Smooth muscle cell of the brain vasculature (primary cell): ENCODE measurements at regions not wholly inside any gene's neighbourhood (a gene's known extent, or its start where the extent isn't known, plus 50 kb on each side); places are given as distances from the start of the nearest gene placed in this dataset.
"Not testable (repeated sequence)": the region's sequence is repeated elsewhere in the genome, so short reads cannot be mapped to it uniquely, and the experiment has no call there.

Experiments
- DNase-seq: peaks from one replicate; pipeline ENCODE4 v3.0.0-alpha.2; 2012; ENCODE audit warnings: low read depth, low spot score

GRCh38 chr2:9708683-9709538 is 78.1 kb upstream of the YWHAQ start:
- DNase-seq, result no peak

- no peak for DNase-seq
Measured at GRCh38 chr2:9709539-9710285, 78.9 kb upstream of the YWHAQ start.

DNA sequence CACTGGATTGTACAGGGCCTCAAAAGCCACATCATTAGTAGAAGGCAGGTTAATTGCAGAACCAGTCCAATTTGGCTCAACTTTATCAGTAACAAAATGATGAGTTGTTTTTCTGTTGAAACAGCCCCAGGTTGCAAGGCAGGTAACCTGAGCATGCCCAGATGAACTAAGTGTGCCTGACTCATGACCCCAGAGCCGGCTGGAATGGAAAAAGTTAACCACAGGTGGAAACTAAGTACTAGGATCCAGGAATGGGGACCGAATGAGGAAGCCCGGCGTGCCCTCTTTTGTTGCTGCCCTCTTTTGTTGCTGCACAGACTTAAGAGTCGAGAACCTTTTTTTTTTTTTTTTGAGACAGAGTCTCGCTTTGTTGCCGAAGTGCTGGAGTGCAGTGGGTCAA is 79.5 kb upstream of the YWHAQ start:
- no peak for DNase-seq

DNA sequence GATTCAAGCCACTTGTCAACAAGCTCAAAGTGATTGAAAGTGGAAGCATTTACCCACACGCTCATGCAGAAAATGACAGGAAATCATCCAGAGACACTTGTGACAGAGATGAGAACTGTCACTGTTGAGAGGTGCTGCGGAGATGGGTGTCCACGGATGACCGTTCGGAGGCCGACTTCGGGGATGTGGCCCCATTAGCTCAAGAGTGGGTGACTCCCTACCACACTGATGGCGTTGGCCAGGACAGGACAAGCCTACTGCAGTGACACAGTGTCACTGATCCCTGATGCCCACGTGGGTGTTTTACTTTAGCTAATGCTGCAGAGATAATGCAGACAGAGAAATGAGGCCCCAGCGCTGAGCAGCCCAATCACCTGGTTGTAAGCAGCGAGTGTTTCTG is 81.5 kb upstream of the YWHAQ start:
- DNase-seq, result no peak

- DNase-seq, result no peak
Measured at GRCh38 chr2:9714630-9715214, 83.9 kb upstream of the YWHAQ start.

DNA sequence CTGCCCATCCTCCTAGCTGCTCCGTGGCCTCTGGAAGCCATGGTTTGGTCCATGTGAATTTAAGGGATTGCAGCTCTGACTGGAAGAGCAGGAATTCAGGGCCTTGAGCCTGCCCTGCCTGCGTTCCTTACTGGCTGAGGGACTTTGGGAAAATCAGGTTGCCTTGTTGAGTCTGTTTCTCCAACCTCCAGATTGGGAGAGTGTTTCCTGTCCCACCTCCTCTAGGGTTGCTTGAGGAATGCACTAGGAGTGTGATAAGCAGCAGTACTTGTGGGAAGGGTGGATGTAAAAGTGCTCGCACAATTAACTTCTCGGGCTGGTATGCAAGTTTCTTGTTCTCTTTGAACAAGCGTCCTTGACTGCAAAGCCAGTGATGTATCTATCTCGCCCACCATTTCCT is 84.4 kb upstream of the YWHAQ start:
- no peak for DNase-seq

DNA sequence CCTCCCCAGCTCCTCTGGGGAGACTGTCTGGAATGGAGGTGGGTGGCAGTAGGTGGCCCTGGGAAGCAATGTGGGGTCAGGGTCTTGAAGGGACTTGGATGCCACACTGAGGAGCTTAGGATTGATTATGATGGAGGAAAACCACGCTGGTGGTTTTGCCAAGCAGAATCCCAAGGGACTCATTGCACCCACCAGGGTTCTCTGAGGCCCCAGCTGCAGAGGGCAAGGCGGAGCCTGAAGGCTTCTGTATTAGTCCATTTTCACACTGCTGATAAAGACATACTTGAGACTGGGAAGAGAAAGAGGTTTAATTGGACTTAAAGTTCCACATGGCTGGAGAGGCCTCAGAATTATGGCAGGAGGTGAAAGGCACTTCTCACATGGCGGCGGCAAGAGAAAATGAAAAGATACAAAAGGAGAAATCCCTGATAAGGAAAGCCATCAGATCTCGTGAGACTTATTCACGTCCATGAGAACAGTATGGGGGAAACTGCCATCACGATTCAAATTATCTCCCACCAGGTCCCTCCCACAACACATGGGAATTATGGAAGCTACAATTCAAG is 87.2 kb upstream of the YWHAQ start:
- DNase-seq, result no peak

DNA sequence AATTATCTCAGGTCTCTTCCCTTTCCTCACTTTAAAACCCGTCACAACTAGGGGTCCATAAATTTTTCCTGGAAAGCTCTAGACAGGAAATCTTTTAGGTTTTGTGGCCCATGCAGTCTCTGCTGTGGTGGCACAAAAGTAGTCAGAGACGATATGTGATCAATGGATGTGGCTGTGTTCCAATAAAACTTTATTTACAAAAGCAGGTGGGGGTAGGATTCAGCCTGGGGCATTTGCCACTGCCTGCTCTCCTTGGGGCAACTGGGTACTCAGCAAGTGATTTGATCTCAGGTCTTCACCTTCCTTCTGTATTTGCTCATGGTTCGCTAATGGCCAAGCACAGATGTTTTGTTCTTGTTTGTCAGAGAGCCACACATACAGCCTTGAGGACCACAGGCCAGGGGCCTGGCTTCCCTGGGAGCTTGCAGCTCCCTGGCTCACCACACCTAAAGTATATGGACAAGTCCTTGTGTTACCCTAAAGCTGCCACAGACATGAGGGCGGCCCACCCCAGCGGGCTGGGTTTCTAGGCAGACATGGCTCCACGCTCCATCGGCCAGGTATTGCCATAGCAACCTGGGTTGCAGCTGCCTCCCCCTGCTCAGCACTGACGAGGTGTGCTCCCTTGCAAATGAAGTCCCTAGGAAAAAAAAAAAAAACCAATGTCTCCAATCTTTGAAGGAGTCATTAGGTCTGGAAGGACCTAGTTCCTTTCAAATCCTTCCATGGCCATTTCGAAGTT is 89.7 kb upstream of the YWHAQ start:
- DNase-seq, result no peak

GRCh38 chr2:9721344-9721743 is 90.5 kb upstream of the YWHAQ start:
- DNase-seq, result no peak

DNA sequence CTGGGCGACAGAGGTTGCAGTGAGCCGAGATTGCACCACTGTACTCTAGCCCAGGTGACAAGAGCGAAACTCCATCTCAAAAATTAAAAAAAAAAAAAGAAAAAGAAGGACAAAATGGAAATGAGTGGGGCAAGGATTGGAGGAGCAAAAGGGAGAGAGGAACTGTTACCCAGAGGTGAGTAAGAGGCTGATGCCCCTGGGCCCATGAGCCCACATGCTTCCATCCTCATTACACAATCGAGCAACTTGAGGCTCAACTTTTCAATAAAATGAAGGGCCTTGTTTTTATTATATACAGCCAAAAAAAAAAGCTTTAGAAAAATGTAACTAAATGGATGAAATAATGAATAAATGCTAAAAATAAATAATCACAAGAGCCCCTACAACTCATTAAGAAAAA is 91.7 kb upstream of the YWHAQ start:
- no peak for DNase-seq

- no peak for DNase-seq
Measured at GRCh38 chr2:9724565-9724964, 93.8 kb upstream of the YWHAQ start.

DNA sequence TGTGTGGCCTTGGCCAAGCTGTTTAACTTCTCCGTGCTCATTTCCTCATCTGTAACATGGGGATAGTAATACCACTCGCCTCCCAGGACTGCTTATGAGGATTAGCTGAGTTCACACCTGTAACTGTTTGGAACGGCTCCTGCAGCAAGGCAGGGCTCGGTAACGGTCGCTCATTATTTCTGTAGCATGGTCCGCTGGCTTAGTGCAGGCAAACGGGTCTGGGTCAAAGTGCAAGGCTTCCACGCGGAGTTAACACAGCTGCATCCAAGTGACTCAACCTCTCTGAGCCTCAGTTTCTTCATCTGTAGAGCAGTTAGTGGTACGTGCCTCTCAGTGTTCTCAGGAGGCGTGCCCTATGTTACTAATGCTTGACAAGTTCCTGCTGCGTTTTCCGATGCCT is 94.3 kb upstream of the YWHAQ start:
- no peak for DNase-seq

DNA sequence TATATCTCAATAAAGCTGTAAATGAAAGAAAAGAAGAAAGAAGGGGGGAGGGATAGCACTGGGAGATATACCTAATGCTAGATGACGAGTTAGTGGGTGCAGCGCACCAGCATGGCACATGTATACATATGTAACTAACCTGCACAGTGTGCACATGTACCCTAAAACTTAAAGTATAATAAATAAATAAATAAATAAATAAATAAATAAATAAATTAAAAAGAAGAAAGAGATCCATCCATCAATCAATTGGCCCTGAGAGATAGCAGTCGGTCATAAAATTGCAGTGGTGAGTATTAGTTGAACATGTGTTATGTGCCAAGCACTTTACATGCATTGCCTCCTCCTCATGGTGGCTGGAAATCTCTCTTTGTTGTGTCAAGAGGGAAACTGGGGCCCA is 95.2 kb upstream of the YWHAQ start:
- not testable (repeated sequence) for DNase-seq

GRCh38 chr2:9730523-9730922 is 99.7 kb upstream of the YWHAQ start:
- DNase-seq, result not testable (repeated sequence)

DNA sequence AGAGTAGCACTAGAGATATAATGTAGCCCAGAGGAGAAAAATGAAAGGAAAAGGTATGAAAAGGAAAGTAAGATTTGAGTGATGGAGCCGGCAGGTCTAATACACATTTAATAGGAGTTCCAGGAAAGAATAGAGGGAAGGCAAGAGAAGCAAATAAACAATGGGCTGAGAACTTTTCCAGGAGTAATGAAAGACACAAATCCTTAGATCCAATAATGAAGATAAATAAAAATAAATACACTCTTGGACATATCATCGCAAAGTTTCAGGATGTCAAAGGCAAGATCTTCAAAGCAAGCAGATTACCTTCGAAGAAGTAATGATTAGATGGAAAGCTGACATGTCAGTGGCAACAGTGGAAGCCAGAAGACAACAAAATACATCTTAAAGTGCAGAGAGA is 102.0 kb upstream of the YWHAQ start:
- no peak for DNase-seq

DNA sequence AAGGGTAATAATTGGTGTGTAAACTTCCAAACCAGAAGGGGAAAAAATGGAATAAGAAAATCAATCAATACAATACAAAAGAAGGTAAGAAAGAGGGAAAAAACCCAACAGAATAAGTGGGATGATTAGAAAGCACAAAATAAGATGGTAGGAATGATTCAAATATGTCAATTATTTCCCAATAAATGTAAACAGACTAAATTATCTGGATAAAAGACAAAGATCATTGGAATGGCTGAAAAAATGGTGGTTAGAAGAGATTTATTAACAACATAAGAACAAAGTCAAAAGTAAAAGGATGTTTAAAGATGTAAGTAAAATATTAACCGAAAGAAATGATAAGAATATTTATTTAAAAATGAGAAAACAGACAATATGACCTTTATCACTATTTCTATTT is 103.5 kb upstream of the YWHAQ start:
- no peak for DNase-seq

DNA sequence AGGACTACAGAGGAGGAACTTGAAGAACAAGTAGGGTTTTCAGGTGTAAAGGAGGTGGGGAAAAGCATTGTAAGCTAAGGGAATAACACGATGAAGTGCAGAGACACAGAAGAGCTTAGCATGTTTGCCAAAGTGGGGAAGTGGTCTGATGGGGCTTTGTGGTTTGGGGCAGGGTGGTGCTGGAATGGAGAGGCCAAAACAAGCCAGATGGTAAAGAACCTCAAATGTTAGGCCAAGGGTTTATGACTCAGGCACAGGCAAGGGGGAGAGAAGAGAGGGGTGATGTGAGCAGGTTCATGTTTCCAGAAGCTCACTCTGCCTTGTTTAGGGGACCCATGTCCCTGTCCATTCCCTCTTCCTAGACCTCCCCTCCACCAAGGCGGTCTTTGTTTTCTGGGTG is 104.5 kb upstream of the YWHAQ start:
- DNase-seq, result no peak

DNA sequence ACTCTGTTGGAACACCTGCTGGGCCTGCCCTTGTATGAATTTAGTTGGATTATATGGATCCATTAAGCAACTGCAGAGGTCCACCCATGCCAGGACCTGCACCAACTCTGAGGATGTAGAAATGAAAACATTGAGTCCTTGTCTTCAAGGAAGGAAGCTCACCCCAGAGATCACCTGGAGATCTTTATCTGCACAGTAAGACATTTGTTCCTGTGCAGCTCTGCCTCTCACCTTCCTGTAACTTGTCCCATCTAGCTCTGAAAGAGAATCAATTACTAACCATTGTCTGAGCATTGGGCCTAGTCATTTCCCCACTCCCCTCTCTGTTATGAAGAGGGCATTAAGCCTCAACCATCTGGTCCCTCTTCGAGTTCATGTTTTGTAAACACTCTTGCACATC is 105.2 kb upstream of the YWHAQ start:
- no peak for DNase-seq

- no peak for DNase-seq
Measured at GRCh38 chr2:9737053-9737875, 106.0 kb upstream of the TAF1B start.

GRCh38 chr2:9738062-9738461 is 105.2 kb upstream of the TAF1B start:
- no peak for DNase-seq
